HG02884 (cell line): ENCODE measurements at regions not wholly inside any gene's neighbourhood (a gene's known extent, or its start where the extent isn't known, plus 50 kb on each side); places are given as distances from the start of the nearest gene placed in this dataset.

Source experiments
- ATAC-seq: cut with Tn5 transposase; IDR thresholded peaks from one replicate; pipeline ENCODE4 v1.9.1; 2021; ENCODE audit warnings: mild to moderate bottlenecking, moderate library complexity; ENCODE audit not compliant: unreplicated experiment

- peak; percentile 89 for ATAC-seq
These were observed 310.8 kb downstream of the GALR1 start for GRCh38 chr18:77560341-77560992.

GRCh38 chr18:77566604-77567003 lies 317.0 kb downstream of the GALR1 start:
- no peak for ATAC-seq

GRCh38 chr18:77567205-77567604 lies 317.6 kb downstream of the GALR1 start:
- no peak for ATAC-seq

GRCh38 chr18:77571743-77572142 lies 322.1 kb downstream of the GALR1 start:
- no peak for ATAC-seq

- no peak for ATAC-seq
These were observed 322.9 kb downstream of the GALR1 start for GRCh38 chr18:77572537-77572936.

- no peak for ATAC-seq
These were observed 323.9 kb downstream of the GALR1 start for GRCh38 chr18:77573571-77573970.

GRCh38 chr18:77590943-77591515 lies 341.4 kb downstream of the GALR1 start:
- no peak for ATAC-seq

GRCh38 chr18:77597726-77598125 lies 348.1 kb downstream of the GALR1 start:
- no peak for ATAC-seq

- no peak for ATAC-seq
These were observed 351.0 kb downstream of the GALR1 start for GRCh38 chr18:77600674-77601073.

- no peak for ATAC-seq
These were observed 351.9 kb downstream of the GALR1 start for GRCh38 chr18:77601567-77601966.

GRCh38 chr18:77607087-77607486 lies 357.4 kb downstream of the GALR1 start:
- no peak for ATAC-seq

GRCh38 chr18:77608807-77609206 lies 359.2 kb downstream of the GALR1 start:
- ATAC-seq: no peak

GRCh38 chr18:77617694-77618093 lies 368.0 kb downstream of the GALR1 start:
- no peak for ATAC-seq

- no peak for ATAC-seq
These were observed 369.9 kb downstream of the GALR1 start for GRCh38 chr18:77619525-77619924.

- no peak for ATAC-seq
These were observed 372.5 kb downstream of the GALR1 start for GRCh38 chr18:77622009-77622692.

- ATAC-seq: peak; percentile 84
These were observed 383.1 kb downstream of the GALR1 start for GRCh38 chr18:77632758-77633157.

GRCh38 chr18:77634494-77634893 lies 384.8 kb downstream of the GALR1 start:
- ATAC-seq: no peak

- ATAC-seq: no peak
These were observed 385.8 kb downstream of the GALR1 start for GRCh38 chr18:77635451-77635850.

GRCh38 chr18:77635858-77636257 lies 386.2 kb downstream of the GALR1 start:
- ATAC-seq: no peak

GRCh38 chr18:77645170-77645872 lies 395.7 kb downstream of the GALR1 start:
- ATAC-seq: no peak

GRCh38 chr18:77647472-77647871 lies 397.8 kb downstream of the GALR1 start:
- no peak for ATAC-seq

GRCh38 chr18:77648411-77648810 lies 398.8 kb downstream of the GALR1 start:
- no peak for ATAC-seq
